ENCODE measurements at regions not wholly inside any gene's neighbourhood (a gene's known extent, or its start where the extent isn't known, plus 50 kb on each side); places are given as distances from the start of the nearest gene placed in this dataset.

DNA sequence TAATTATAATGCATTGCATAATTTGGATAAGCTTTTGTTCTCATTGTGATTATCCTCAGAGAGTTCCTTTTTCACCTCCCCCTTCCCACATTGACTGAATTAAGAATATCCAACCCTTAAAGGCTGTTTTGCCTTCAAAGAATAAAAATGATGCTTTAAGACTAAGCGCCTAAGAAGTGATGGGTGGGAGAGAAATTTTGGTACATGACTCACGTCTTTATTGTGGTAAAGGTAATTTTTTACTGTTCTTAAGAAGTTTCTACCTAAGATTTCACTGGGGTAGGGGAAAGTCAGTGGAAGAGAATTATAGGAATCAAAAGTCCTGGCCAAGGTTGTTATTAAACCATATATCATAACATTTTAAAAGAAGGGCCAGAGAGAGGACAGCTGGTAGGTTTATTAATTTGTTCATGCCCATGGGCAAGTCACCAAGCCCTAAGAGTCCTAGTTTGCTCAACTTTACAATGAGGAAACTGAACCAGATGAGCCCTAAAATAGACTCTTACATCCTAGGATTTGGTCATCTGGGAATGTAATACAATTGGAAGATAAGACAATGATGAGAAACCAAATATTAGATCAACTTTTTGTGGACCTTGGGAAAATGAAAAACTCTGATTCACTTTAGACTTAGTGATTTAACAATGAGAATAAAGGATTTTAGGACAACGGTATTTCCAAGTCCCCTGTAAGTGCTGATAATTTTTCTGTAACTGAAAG, 101.1 kb upstream of the RASGRP1 start:
- Histone ChIP-seq H3K4me1 (peaks cover 0 to 5% (median 0%) of the 10 kb centered on the region in 4 donors), H3K9me3 (no peaks in the 10 kb centered on the region), H3K4me3 (no peak overlapping the region), H3K27ac (no peak overlapping the region), H3K27me3 (no peaks in the 10 kb centered on the region), H3K36me3 (no peaks in the 10 kb centered on the region)
- DNase-seq, result no peak
- TF ChIP-seq, protein P1, sequence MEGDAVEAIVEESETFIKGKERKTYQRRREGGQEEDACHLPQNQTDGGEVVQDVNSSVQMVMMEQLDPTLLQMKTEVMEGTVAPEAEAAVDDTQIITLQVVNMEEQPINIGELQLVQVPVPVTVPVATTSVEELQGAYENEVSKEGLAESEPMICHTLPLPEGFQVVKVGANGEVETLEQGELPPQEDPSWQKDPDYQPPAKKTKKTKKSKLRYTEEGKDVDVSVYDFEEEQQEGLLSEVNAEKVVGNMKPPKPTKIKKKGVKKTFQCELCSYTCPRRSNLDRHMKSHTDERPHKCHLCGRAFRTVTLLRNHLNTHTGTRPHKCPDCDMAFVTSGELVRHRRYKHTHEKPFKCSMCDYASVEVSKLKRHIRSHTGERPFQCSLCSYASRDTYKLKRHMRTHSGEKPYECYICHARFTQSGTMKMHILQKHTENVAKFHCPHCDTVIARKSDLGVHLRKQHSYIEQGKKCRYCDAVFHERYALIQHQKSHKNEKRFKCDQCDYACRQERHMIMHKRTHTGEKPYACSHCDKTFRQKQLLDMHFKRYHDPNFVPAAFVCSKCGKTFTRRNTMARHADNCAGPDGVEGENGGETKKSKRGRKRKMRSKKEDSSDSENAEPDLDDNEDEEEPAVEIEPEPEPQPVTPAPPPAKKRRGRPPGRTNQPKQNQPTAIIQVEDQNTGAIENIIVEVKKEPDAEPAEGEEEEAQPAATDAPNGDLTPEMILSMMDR (IDR thresholded peaks at IDR 0.05), result no peak
- TF ChIP-seq POLR2A (IDR thresholded peaks at IDR 0.05), result no peak

DNA sequence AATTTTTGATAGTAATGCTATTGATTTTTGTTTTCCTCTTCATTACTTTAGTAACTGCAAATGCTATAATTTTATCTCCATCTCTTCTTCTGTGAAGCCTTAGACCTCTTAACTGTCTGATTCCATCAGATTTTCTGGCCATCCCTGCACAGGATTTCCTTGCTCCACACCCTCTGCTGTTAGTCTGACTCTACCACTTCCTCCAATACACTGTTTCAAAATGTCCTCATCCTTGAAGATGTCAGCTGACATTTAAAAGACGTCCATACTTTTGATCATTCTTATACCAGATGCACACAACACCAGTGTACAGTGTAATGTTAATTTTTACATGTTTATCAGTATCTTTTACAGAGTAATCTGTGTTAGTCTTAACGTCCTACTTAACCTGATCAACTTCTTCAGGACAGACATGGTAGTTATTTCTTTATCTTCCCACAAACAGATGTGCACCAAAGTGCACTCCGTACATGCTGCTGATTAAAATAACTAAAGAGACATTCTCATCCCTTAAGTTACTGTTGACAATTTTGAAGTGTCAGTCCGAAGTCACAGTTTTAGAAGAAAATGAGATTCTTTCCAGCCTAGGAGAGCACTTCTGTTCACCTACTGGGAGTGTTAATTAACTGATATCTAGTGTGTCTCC, 102.4 kb upstream of the RASGRP1 start:
- no peaks in the 10 kb centered on the region for H3K27me3 ChIP-seq
- H3K27ac ChIP-seq, result no peak overlapping the region
- H3K4me3 ChIP-seq, result no peak overlapping the region
- peaks cover 0 to 5% (median 2%) of the 10 kb centered on the region in 4 donors for H3K4me1 ChIP-seq
- no peaks in the 10 kb centered on the region for H3K9me3 ChIP-seq
- no peak for DNase-seq
- no peaks in the 10 kb centered on the region for H3K36me3 ChIP-seq
- TF ChIP-seq, protein P1 (IDR thresholded peaks at IDR 0.05), result no peak
- TF ChIP-seq POLR2A (IDR thresholded peaks at IDR 0.05), result no peak

DNA sequence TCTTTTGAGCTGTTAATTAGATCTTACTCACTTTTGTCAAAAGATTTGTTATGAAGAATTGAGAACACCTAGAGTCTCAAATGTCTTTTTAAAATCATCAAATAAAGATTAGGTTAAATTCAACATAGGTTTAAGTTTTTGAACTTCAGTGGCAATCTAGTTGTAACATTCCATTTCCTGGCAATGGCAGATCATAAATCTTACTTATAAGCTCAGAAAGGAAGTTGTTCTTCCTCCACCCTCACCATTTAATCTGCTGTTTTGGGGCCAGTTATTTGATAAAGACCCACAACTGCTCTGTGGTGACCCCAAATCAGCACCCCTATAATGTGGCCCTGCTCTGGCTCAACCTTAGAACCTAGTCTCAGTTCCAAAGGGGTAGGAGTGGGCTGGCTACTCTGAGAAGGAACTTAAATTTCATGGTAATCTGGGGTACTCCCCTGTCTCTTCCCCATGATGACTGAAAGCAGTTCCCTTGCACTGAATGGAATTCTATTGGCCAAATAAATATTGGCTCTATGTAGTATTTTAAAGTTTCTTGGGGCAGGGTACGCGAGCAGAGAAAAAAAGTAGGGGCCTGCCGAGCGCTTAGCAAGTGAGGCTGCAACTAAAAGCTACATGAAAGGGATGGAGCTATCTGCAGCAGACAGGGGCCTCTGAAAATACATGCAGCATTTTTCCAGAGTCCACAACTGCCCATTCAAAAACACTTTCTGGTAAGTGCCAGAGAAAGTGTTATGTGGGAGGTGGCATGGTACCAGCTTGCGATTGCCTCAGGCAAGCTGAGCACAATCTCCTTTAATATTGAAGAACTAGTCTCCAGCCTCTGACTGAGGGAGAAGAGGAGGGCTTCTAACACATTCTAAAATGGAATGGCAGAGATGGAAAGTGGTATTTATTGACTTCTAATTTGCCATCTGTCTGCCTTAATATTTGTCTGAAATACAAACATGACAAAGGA, 103.6 kb upstream of the RASGRP1 start:
- H3K4me3 ChIP-seq, result no peak overlapping the region
- H3K36me3 ChIP-seq, result no peaks in the 10 kb centered on the region
- H3K9me3 ChIP-seq, result no peaks in the 10 kb centered on the region
- H3K27me3 ChIP-seq, result no peaks in the 10 kb centered on the region
- peaks cover 0 to 5% (median 2%) of the 10 kb centered on the region in 4 donors for H3K4me1 ChIP-seq
- DNase-seq, result no peak
- TF ChIP-seq, protein P1 (IDR thresholded peaks at IDR 0.05), result no peak
- no peak for TF ChIP-seq POLR2A (IDR thresholded peaks at IDR 0.05)
- no peak overlapping the region for H3K27ac ChIP-seq

DNA sequence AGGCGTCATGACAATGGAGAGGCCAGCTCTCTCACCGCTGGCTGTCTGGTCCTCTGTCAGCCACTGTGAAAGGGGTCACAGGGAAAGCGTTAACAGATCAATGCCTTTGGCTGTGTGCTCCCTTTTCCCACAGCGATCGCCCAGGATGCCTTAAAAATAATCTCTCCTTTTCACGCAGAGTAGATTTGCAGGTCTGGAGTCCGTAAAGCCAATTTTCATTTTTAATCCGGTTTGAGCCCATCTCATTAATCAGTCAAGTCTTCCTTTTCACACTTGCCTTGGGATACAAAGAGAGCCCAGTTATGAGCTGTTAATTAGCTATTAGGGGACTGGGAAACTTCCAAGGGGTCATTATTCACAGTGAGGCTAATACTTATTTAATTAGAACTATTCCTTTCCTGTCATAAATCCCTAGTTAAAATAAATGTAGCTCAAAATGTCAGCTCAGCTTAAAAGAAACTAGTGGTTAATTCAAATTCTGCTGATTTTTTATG, 104.3 kb upstream of the RASGRP1 start:
- H3K4me3 ChIP-seq, result no peak overlapping the region
- no peak overlapping the region for H3K27ac ChIP-seq
- no peaks in the 10 kb centered on the region for H3K36me3 ChIP-seq
- TF ChIP-seq, protein P1 (IDR thresholded peaks at IDR 0.05), result no peak
- TF ChIP-seq POLR2A (IDR thresholded peaks at IDR 0.05), result no peak
- no peaks in the 10 kb centered on the region for H3K27me3 ChIP-seq
- H3K9me3 ChIP-seq, result no peaks in the 10 kb centered on the region
- H3K4me1 ChIP-seq, result peaks cover 0 to 5% (median 2%) of the 10 kb centered on the region in 4 donors
- DNase-seq, result no peak
